HPDE6-E6E7 (cell line): ENCODE measurements at regions not wholly inside any gene's neighbourhood (a gene's known extent, or its start where the extent isn't known, plus 50 kb on each side); places are given as distances from the start of the nearest gene placed in this dataset.

ENCODE experiments used
- DNase-seq: peaks from one replicate; pipeline ENCODE4 v3.0.0; 2011; ENCODE audit warnings: missing footprints; ENCODE audit errors: extremely low spot score

GRCh38 chr22:19621373-19622060 lies 92.8 kb upstream of the SEPTIN5 start:
- DNase-seq: no peak

DNA sequence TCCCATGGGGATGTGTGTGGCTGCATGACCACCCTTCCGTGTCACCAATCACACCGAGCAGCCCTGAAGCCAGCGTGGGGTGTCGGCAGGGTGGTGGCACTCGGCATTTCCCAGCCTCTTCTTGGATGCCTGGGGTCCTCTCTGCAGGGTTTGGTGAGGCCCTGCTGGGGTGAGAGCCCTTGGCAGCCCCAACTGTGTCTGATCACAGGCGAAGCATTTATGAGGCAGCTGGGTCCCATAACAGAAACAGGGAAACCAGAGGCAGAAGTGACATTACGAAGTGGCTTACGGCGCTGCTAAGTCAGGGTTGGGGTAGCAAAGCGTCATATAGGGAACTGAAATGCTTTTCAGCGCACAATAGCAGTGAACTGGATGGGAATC lies 92.3 kb upstream of the SEPTIN5 start:
- DNase-seq: no peak

- no peak for DNase-seq
Observed at GRCh38 chr22:19625331-19626041, 88.8 kb upstream of the SEPTIN5 start.

GRCh38 chr22:19626042-19626587 lies 88.2 kb upstream of the SEPTIN5 start:
- DNase-seq: no peak

GRCh38 chr22:19626666-19627065 lies 87.6 kb upstream of the SEPTIN5 start:
- DNase-seq: no peak

- no peak for DNase-seq
Observed at GRCh38 chr22:19628038-19628776, 86.1 kb upstream of the SEPTIN5 start.

- DNase-seq: no peak
Observed at GRCh38 chr22:19629331-19629719, 85.0 kb upstream of the SEPTIN5 start.

- peak; percentile 89 for DNase-seq
Observed at GRCh38 chr22:19629720-19630419, 84.4 kb upstream of the SEPTIN5 start.

DNA sequence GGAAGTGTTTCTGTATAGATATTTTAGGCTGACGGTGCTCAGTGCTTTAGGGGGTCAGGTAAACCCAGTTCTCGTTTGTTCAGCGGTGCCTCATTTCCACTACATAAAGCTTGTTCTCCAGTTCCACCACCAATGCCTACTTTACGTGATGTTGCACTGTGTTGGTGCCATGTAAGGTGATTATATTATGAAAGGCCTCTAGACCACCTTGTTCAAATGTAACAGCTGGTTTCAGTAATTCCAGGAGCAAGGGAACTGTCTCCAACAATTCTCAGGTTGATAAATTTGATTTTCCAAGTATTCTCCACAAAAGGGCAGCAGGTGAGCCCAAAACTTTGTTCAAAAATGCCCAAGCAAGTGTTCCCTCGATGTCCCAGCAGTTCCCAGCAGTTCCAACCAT lies 83.7 kb upstream of the SEPTIN5 start:
- no peak for DNase-seq

DNA sequence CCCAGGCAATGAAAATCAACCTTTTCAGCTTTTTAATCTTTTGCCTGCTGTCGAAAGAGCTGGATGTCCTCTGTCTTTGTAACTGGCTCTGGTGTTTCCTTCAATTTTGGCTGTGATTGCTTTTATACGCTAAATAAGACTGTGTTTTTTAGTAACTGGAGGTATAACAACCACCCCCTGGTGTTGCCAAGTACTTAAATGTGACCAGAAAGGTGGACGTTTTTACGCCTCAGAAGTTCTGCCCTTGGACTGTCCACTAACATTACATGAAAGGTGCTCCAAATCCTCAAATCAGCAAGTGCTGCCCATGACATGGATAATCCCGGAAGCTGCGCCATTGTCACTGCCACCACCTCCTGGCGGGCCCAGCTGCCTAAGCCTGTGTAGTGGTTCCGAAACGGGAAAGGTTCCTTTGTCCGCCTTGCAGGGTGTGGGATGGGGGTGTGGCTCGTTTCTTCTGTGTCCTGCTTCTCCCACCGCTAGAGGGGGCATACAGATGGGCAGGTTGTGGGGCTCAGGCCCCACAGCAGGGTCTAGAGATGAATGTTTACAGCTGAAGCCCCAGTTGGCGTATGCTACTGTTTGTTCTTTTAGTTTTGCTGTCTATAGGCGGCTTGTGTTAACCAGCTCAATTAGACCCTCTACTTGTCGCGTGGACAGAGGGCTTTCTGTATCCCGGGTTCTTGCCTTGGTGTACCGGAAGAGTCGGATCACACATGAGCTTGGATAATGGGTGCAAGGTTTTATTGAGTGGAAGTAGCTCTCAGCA lies 82.2 kb upstream of the SEPTIN5 start:
- no peak for DNase-seq

GRCh38 chr22:19632668-19633148 lies 81.6 kb upstream of the SEPTIN5 start:
- DNase-seq: no peak

DNA sequence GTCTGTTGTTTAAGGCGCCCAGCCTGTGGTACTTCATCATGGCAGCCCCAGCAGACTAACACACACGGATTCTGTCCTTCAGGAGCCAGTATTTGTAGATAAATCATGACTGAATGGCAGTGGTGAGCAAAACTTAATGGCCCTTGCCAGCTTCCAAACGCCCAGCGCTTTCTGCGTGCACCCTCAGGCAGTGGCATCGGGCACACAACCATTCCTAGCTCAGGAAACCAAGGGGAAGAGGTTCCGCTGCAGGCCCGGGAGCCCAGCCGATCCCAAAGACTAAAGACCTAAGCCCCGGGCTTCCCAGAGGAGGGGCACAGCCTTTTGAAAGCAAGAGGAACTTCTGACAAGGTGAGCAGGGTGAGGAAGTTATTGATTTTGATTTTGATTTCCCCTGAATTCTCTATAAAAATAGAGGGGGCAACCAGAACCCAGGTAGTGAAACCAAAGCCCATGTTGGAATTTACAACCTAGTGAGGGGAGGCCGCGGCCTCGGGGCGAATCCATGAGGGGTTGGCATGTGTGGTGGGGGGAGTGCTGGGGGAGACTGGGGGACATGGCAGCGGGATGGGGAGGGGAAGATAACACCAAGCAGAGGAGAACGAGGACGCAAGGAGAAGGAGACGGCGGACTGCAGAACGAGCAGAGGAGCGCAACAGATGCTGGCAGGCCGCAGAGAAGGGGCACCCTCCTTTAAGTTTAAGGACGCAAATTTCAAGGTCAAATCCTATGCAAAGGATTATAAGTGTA lies 79.9 kb upstream of the SEPTIN5 start:
- no peak for DNase-seq

DNA sequence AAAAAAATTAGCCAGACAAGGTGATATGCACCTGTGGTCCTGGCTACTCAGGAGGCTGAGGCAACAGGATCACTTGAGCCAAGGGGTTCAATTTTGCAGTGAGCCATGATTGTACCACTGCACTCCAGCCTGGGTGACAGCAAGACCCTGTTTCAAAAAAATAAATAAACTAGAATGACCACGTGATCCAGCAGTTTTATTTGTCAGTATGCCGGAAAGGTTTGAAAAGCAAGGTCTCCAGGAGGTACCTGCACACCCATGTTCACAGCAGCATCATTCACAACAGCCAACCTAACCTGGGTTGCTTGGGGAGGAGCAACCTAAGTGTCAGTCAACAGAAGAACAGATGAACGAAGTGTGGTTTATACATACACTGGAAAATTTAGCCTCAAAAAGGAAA lies 78.7 kb upstream of the SEPTIN5 start:
- no peak for DNase-seq

- DNase-seq: no peak
Observed at GRCh38 chr22:19636696-19637407, 77.5 kb upstream of the SEPTIN5 start.

DNA sequence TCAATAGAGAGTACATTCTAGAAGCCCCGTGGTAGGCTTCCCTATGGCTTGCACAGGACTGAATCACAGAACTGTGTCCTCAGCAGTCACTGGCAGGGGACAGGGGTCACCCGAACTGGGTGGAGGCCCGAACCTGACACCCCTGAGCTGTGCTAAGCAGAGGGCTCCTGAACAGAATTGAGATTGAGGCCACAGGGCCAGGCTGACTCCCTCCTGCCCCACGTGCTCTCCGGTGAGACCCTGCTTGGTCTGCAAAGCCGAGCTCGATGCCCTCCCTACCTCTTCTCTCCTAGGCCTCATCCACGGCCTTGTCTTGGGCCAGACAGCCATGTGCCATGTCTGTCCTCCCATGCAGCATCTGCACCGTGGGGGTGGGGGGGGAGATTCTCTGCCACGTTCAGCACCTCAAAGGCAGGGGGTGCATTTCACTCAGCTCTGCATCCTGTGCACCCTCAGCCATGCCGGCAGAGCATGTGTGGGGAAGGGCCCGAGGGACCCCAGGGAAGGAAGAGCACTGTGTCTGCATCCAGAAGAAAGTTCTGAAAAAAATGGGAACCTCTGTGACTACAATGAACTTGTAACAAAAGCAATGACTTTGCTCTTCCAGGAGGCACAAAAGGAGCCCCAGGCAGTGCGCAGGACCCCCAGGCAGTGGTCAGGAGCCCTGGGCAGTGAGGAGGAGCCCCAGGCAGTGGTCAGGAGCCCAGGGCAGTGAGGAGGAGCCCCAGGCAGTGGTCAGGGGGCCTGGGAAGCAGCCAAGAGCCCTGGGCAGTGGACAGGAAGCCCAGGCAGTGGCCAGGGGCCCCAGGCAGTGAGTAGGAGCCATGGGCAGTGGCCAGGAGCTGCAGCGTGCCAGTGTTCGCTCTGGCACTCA lies 76.7 kb upstream of the SEPTIN5 start:
- DNase-seq: no peak

GRCh38 chr22:19638282-19639015 lies 75.9 kb upstream of the SEPTIN5 start:
- no peak for DNase-seq

DNA sequence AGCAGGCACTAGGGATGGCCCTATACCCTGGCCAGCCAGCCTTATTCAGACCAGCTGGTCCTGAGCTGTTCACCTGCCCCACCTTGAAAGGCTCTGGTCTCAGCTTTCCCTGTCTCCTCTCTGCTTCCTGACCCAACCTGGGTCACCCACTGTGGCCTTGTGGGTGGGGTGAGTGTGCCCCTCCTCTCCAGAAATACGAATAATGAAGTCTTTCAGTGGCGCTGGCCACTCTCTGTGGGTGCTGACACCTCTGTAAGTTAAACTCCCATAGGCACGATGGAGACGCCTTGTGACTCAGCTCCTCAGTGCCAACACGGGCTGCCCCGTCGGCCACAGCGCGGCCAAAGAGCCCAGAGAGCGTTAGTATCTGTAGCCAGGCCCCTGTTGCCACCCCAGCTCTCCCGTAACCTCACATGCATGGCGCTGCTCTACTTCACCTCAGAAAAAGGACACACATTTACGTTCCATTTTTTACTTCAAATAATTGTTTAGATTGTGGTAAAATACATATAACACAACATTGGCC lies 74.6 kb upstream of the SEPTIN5 start:
- no peak for DNase-seq

DNA sequence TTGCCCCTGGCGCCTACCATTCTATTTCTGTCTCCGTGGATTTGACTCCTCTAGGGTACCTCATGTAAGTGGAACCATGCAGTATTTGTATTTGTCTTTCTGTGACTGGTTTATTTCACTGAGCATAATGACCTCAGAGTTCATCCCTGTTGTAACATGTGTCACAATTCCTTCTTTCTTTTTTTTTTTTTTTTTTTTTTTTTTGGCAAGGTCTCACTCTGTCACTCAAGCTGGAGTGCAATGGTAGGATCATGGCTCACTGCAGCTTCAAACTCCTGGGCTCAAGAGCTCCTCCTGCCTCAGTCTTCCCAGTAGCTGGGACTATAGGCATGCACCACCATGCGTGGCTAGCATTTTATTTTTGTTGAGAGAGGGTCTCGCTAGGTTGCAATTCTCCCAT lies 74.0 kb upstream of the SEPTIN5 start:
- DNase-seq: no peak
